Effector memory CD4-positive, alpha-beta T cell (primary cell): ENCODE measurements at regions not wholly inside any gene's neighbourhood (a gene's known extent, or its start where the extent isn't known, plus 50 kb on each side); places are given as distances from the start of the nearest gene placed in this dataset.

ENCODE experiments used
- DNase-seq, 3 donors: peaks; one replicate each; pipeline ENCODE4 v3.0.0-alpha.2; 2020
- H3K27ac ChIP-seq: 2 replicates; pipeline ENCODE4 v1.7.0; 2013; ENCODE audit warnings: mild to moderate bottlenecking, low read length, moderate library complexity; ENCODE audit not compliant: insufficient read depth, poor library complexity, severe bottlenecking
- H3K27me3 ChIP-seq: replicated peaks from 2 replicates; pipeline ENCODE4 v1.7.0; 2013; ENCODE audit warnings: mild to moderate bottlenecking, low read length; ENCODE audit not compliant: insufficient read depth, control insufficient read depth, poor library complexity, severe bottlenecking
- H3K36me3 ChIP-seq: 2 replicates; pipeline ENCODE4 v1.7.0; 2013; ENCODE audit warnings: mild to moderate bottlenecking, low read length, moderate library complexity; ENCODE audit not compliant: control insufficient read depth, insufficient read depth
- H3K4me1 ChIP-seq: 2 replicates; pipeline ENCODE4 v1.7.0; 2013; ENCODE audit warnings: low read length, mild to moderate bottlenecking; ENCODE audit not compliant: control insufficient read depth, insufficient read depth, poor library complexity, severe bottlenecking
- H3K4me3 ChIP-seq: 2 replicates; pipeline ENCODE4 v1.7.0; 2013; ENCODE audit warnings: low read length, low read depth, mild to moderate bottlenecking; ENCODE audit not compliant: insufficient read depth, poor library complexity, severe bottlenecking
- H3K9me3 ChIP-seq: 2 replicates; pipeline ENCODE4 v1.7.0; 2013; ENCODE audit warnings: mild to moderate bottlenecking, low read length, moderate library complexity; ENCODE audit not compliant: control insufficient read depth

DNA sequence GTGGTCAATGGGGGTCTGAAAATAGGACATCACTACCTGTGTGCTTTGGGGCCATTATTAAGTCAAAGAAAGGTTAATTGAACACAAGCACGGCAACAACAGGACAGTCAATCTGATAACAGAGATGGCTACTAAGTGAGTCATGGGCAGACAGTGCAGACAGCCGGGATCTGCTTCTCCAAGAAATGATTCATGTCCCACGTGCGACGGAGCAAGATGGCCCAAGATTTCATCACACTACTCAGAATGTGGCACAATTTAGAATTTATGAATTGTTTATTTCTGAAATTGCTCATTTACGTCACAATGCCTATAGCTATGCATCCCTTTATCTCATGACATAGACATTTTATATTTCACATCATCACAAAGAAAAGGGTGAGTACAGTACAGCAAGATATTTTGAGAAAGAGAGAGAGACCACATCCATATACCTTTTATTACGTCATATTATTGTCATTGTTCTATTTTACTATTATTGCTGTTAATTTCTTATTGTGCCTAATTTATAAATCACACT, 770.6 kb upstream of the NR2F2 start:
- Histone ChIP-seq H3K36me3 (no peaks in the 10 kb centered on the region), H3K4me3 (no peak overlapping the region), H3K9me3 (no peaks in the 10 kb centered on the region), H3K4me1 (no peaks in the 10 kb centered on the region), H3K27me3 (no peaks in the 10 kb centered on the region), H3K27ac (no peak overlapping the region)
- no peak for DNase-seq

DNA sequence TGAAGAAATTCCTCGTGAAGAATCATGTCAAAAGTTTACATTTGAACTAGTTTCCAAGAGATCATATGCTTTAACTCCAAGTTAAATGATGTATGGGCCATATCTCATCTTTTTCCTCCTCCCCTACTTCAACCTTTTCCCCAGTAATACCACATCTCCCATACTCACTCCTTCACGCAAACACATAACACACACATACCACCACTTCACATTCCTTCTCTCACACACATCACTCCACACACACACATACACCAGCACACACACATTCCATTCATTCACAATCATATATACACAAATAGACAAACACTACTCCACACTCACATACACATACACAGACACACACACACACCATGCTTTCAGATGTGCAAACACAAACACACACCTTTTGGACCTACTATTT, 769.0 kb upstream of the NR2F2 start:
- H3K36me3 ChIP-seq: no peaks in the 10 kb centered on the region
- H3K9me3 ChIP-seq: no peaks in the 10 kb centered on the region
- DNase-seq: no peak
- no peaks in the 10 kb centered on the region for H3K4me1 ChIP-seq
- H3K4me3 ChIP-seq: no peak overlapping the region
- no peaks in the 10 kb centered on the region for H3K27me3 ChIP-seq
- no peak overlapping the region for H3K27ac ChIP-seq

DNA sequence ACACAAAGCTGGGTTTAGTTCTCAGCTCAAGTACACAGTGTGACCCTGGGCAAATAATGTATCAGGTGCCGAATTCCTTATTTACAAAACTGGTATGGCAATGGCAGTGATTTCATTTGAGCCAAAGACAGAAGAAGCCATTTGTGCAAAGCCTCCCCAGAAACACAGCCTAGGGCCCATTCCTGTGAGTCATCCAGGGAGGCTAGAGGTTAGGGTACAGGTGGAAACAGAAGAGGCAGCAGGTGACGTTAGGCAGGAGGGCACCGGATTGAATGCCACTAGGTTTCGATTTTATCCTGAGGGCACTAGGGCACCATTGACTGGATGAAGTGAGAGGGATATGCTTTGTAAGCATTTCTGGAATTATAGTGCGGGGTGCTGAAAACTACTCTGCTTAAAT, 766.9 kb upstream of the NR2F2 start:
- no peak for DNase-seq
- Histone ChIP-seq H3K4me1 (no peaks in the 10 kb centered on the region), H3K4me3 (no peak overlapping the region), H3K36me3 (no peaks in the 10 kb centered on the region), H3K9me3 (no peaks in the 10 kb centered on the region), H3K27ac (no peak overlapping the region), H3K27me3 (no peaks in the 10 kb centered on the region)

DNA sequence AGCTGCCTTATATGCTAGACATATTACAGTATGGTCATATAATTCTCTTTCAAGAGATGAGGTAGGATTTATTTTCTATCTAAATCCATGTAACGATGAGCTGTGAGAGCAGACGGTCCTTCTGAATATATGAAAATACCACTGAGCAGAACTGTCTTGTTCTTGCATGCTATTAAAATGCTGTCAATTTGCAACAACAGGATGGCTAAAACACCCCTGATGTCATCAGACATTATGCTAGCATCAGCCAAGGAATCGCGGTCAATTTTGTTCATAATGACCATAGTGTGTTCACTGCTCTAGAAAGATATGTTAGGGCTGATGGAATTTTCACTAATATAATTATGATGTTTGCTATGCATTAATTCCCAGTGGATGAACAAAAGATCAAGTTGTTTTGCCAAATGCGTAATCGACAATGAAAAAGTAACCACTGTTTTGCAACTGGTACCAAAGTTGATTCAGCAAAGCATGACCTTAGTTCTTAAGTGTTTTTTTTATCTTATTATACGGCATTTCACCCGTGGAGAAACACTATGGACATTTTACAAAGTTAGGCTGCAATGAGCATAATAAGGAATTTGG, 765.4 kb upstream of the NR2F2 start:
- Histone ChIP-seq H3K27me3 (no peaks in the 10 kb centered on the region), H3K4me3 (no peak overlapping the region), H3K4me1 (no peaks in the 10 kb centered on the region), H3K36me3 (no peaks in the 10 kb centered on the region), H3K27ac (no peak overlapping the region), H3K9me3 (no peaks in the 10 kb centered on the region)
- no peak for DNase-seq

DNA sequence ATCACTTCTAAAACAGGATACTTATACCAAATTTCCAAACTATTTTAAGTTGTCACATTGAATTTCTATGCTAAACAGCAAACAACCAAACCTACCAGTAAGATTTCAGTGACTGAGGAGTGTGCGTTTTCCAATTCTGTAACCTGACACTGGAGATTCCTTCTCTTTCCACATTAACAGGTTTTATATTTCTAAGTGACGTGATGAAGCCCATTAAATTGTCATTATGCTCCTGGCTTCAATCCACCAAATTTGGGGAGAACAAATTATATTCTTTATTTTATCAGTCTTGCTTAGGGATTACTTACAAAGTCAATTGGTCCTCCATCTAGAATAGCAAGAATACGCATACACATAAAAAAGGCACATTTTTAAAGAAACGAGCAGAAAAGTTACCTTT, 764.8 kb upstream of the NR2F2 start:
- no peaks in the 10 kb centered on the region for H3K27me3 ChIP-seq
- H3K4me3 ChIP-seq: no peak overlapping the region
- H3K36me3 ChIP-seq: no peaks in the 10 kb centered on the region
- DNase-seq: no peak
- H3K4me1 ChIP-seq: no peaks in the 10 kb centered on the region
- H3K9me3 ChIP-seq: no peaks in the 10 kb centered on the region
- H3K27ac ChIP-seq: no peak overlapping the region

DNA sequence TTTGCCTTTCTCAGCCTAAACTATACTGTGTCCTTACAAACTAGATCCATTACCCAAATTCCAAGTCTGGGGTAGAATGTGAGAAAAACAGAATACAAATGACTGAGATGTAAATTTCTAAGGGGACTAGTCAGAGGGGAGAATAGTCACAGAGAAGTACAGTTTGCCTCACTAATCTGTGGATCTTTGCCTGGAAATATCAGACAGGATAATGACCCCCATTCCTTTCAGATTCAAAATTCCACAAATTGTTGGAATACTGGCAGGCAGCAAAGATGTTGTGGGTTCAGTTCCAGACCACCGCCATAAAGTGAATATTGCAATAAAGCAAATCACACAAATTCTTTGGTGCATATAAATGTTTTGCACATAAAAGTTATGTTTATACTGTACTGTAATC, 762.8 kb upstream of the NR2F2 start:
- Histone ChIP-seq H3K4me3 (no peak overlapping the region), H3K27ac (no peak overlapping the region), H3K27me3 (no peaks in the 10 kb centered on the region), H3K9me3 (no peaks in the 10 kb centered on the region), H3K36me3 (no peaks in the 10 kb centered on the region), H3K4me1 (no peaks in the 10 kb centered on the region)
- no peak for DNase-seq

DNA sequence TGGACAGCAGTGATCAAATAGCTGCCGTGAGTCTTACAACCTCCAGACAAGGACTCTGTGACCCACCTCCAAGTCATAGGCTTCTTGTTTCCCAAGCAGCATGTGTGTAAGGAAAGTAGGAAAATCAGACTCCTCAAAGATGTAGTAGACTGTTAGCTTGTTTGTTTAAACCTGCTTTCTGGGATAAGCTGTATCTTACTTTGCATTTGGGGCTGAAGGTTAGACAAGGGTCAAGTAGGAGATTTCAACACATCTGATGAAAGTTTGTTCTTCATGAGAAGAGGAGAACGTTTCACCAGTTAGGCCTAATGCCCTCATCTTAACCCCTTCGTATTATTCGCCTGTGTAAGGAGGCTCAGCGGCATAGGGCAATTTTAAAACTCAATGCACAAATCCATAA, 756.4 kb upstream of the NR2F2 start:
- H3K27me3 ChIP-seq: no peaks in the 10 kb centered on the region

DNA sequence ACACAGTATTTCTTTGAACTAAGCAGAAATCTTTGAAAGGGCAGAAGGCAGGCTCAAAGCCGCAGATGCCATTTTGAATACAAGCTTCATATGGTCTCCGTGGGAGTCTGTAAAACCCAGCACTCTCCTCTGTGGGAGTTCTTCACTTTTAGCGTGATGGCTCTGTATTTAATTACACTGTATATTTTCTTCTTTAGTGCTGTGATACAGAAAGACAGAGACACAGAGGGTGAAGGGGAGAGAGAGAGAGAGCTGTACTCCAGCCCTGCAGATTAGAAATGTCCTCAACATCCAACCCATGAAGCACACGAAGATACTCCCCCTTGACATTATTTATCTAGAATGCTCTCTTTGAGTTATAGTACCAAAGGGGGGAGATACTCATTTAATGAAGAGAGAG, 752.6 kb upstream of the NR2F2 start:
- no peak for DNase-seq
- Histone ChIP-seq H3K4me3 (no peak overlapping the region), H3K9me3 (no peaks in the 10 kb centered on the region), H3K4me1 (no peaks in the 10 kb centered on the region), H3K36me3 (no peaks in the 10 kb centered on the region), H3K27me3 (no peaks in the 10 kb centered on the region), H3K27ac (no peak overlapping the region)

More for the DNA sequence above, 756.4 kb upstream of the NR2F2 start:
- Histone ChIP-seq H3K4me1 (no peaks in the 10 kb centered on the region), H3K27ac (no peak overlapping the region), H3K36me3 (no peaks in the 10 kb centered on the region), H3K4me3 (no peak overlapping the region), H3K9me3 (no peaks in the 10 kb centered on the region)
- DNase-seq: no peak

DNA sequence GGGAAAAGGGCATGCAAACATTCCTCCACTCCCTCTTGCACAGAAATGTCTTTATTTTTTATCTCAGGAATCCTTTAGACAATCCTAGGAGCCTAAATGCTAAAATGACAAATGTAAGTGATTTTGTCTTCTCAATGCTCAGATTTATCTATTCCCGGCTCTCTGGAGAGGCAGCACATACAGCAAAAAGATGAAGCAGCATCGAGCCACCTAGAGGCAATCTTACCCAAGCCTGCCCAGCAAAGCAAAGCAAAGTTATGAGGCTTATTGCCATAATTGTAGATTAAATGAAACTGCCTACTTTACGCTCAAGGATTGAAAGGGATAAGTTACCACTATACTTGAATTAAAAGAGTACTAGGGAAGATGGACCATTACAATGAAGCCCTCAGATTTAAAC, 750.4 kb upstream of the NR2F2 start:
- DNase-seq: no peak

DNA sequence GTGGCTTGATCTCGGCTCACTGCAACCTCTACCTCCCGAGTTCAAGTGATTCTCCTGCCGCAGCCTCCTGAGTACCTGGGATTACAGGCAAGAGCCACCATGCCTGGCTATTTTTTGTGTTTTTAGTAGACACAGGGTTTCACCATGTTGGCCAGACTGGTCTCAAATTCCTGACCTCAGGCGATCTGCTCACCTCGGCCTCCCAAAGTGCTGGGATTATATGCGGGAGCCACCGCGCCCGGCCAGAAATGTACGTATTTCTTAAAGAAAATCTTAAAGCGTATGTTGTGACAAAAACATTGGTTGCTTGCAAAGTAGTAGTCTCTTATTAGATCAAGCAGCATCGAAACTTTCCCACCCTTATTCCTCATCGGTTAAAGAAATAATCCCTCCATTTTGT, 748.9 kb upstream of the NR2F2 start:
- no peak for DNase-seq
- no peaks in the 10 kb centered on the region for H3K4me1 ChIP-seq
- no peaks in the 10 kb centered on the region for H3K9me3 ChIP-seq
- H3K4me3 ChIP-seq: no peak overlapping the region
- H3K27ac ChIP-seq: no peak overlapping the region
- no peaks in the 10 kb centered on the region for H3K27me3 ChIP-seq
- H3K36me3 ChIP-seq: no peaks in the 10 kb centered on the region

More for the DNA sequence above, 750.4 kb upstream of the NR2F2 start:
- Histone ChIP-seq H3K27ac (no peak overlapping the region), H3K27me3 (no peaks in the 10 kb centered on the region), H3K4me3 (no peak overlapping the region), H3K36me3 (no peaks in the 10 kb centered on the region), H3K4me1 (no peaks in the 10 kb centered on the region), H3K9me3 (no peaks in the 10 kb centered on the region)
